K562 (cell line): ENCODE measurements at regions not wholly inside any gene's neighbourhood (a gene's known extent, or its start where the extent isn't known, plus 50 kb on each side); places are given as distances from the start of the nearest gene placed in this dataset.

ENCODE experiments used
- ATAC-seq: fragments of 200-7000 bp; cut with Tn5 transposase; 3 replicates; pipeline ENCODE4 v1.9.1; 2020; ENCODE audit warnings: moderate library complexity
- BruUV-seq: library from RNA; stranded (reverse); fragments of 400-500 nt; replicated peaks from 2 replicates; lab custom pipeline; 2021; lab: Mats Ljungman, UMichigan
- CTCF ChIA-PET: fragments of 300-600 bp; formaldehyde crosslinking; extraction: SDS; loops from one replicate; lab custom pipeline; 2021; ENCODE audit warnings: low intra/inter-chr PET ratio; lab: Yijun Ruan, JAX
- POLR2A ChIA-PET: fragments of 300-600, 350-650 bp; sonication (Branson Sonifier 250); formaldehyde crosslinking; extraction: SDS; loops from one replicate; lab custom pipeline; 2021; ENCODE audit warnings: antibody characterized with exemption, inconsistent platforms; lab: Yijun Ruan, JAX
- DNase-seq, 4 experiments: peaks; one replicate each; pipeline versions ENCODE4 v3.0.0 to v3.0.0-alpha.2; 2011 to 2018; ENCODE audit warnings: low spot score in 3 of 4, mixed read lengths in 3 of 4; ENCODE audit errors: extremely low read depth in 1 of 4
- FAIRE-seq: peaks from 2 replicates; lab custom pipeline; 2011; peaks lifted over from hg19 to GRCh38; lab: Jason Lieb, UNC
- H2AFZ ChIP-seq: 2 replicates; pipeline ENCODE4 v1.6.0; 2011; ENCODE audit warnings: low read depth, low read length, control low read depth, inconsistent platforms
- H3K27ac ChIP-seq: fragments of 200-600 bp; 3 replicates; pipeline ENCODE4 v1.8.0; 2011; ENCODE audit warnings: low read depth, mild to moderate bottlenecking, control low read depth, inconsistent platforms, low read length, moderate library complexity, mixed read lengths; ENCODE audit errors: extremely low read depth
- H3K27me3 ChIP-seq, 2 experiments: fragments of 300-600 bp in 1 of 2; 2 replicates in 1 of 2; 3 replicates in 1 of 2; pipeline versions ENCODE4 v1.6.0 to v1.8.0; 2011; ENCODE audit warnings: inconsistent platforms in 2 of 2, low read length in 2 of 2, mild to moderate bottlenecking in 1 of 2, mixed read lengths in 1 of 2, moderate library complexity in 1 of 2; ENCODE audit not compliant: control insufficient read depth in 2 of 2, insufficient read depth in 2 of 2
- H3K36me3 ChIP-seq: fragments of 300-600 bp; 3 replicates; pipeline ENCODE4 v1.8.0; 2011; ENCODE audit warnings: mild to moderate bottlenecking, low read length, inconsistent platforms; ENCODE audit not compliant: control insufficient read depth, insufficient read depth
- H3K4me1 ChIP-seq, 2 experiments: fragments of 200-600 bp in 1 of 2; replicated peaks in 1 of 2; 2 replicates in 1 of 2; 3 replicates in 1 of 2; pipeline versions ENCODE4 v1.5.1 to v1.8.0; 2011; ENCODE audit warnings: inconsistent platforms in 2 of 2, low read length in 2 of 2, mild to moderate bottlenecking in 1 of 2, mixed read lengths in 1 of 2, moderate library complexity in 1 of 2; ENCODE audit not compliant: control insufficient read depth in 2 of 2, insufficient read depth in 2 of 2
- H3K4me2 ChIP-seq: 2 replicates; pipeline ENCODE4 v1.6.1; 2011; ENCODE audit warnings: low read length, control low read depth, inconsistent platforms, mixed read lengths; ENCODE audit not compliant: insufficient read depth
- H3K4me3 ChIP-seq: fragments of 200-600 bp; sonication (generic), shearing (Covaris generic); 2 replicates; pipeline ENCODE4 v1.5.1; 2016; ENCODE audit warnings: control low read depth, inconsistent platforms
- H3K79me2 ChIP-seq: fragments of 200-600 bp; 3 replicates; pipeline ENCODE4 v1.8.0; 2011; ENCODE audit warnings: low read length, inconsistent platforms; ENCODE audit not compliant: control insufficient read depth, insufficient read depth
- H3K9ac ChIP-seq, 2 experiments: 2 replicates each; pipeline versions ENCODE4 v1.6.0 to v1.6.1; 2011; ENCODE audit warnings: low read depth in 2 of 2, low read length in 2 of 2, control low read depth in 1 of 2, inconsistent platforms in 1 of 2, mild to moderate bottlenecking in 1 of 2, mixed read lengths in 1 of 2; ENCODE audit not compliant: insufficient read depth in 1 of 2
- H3K9me1 ChIP-seq: one replicate; pipeline ENCODE4 v1.6.0; 2011; ENCODE audit warnings: inconsistent platforms, mild to moderate bottlenecking, low read length, moderate library complexity; ENCODE audit not compliant: control insufficient read depth, insufficient read depth
- H3K9me3 ChIP-seq: replicated peaks from 2 replicates; pipeline ENCODE4 v1.5.1; 2011; ENCODE audit warnings: low read depth, low read length, inconsistent platforms; ENCODE audit not compliant: control insufficient read depth, insufficient read depth
- H4K20me1 ChIP-seq: replicated peaks from 2 replicates; pipeline ENCODE4 v1.6.1; 2011; ENCODE audit warnings: low read length, inconsistent platforms, mixed read lengths; ENCODE audit not compliant: control insufficient read depth, insufficient read depth
- CEBPB ChIP-seq: fragments of 450-650 bp; IDR thresholded peaks from 2 replicates; pipeline ENCODE4 v1.6.1; 2016; ENCODE audit warnings: missing genetic modification characterization, missing compliant biosample characterization
- CEBPG ChIP-seq, 3 experiments: fragments of 200-800 bp in 1 of 3; sonication (Bioruptor generic) in 1 of 3; sonication (generic) in 1 of 3; formaldehyde crosslinking in 1 of 3; IDR thresholded peaks in 2 of 3; conservative IDR thresholded peaks in 1 of 3; 2 replicates each; pipeline versions ENCODE4 v1.6.1 to v1.8.0; 2016 to 2022; ENCODE audit warnings: missing compliant biosample characterization in 2 of 3, missing genetic modification characterization in 2 of 3, mild to moderate bottlenecking in 1 of 3, missing genetic modification reagents in 1 of 3
- DACH1 ChIP-seq: fragments of 450-650 bp; IDR thresholded peaks from 2 replicates; pipeline ENCODE4 v1.6.1; 2018; ENCODE audit not compliant: partially characterized antibody
- ZKSCAN8 ChIP-seq: fragments of 200-800 bp; sonication (Bioruptor generic); IDR thresholded peaks from 2 replicates; pipeline ENCODE4 v1.6.1; 2016; ENCODE audit warnings: missing genetic modification characterization, missing compliant biosample characterization
- ZNF696 ChIP-seq: fragments of 250-450 bp; sonication (Bioruptor Pico); conservative IDR thresholded peaks from 2 replicates; pipeline ENCODE4 v1.4.0; 2020; ENCODE audit warnings: mild to moderate bottlenecking, moderate library complexity
- WGBS: fragments of 100-300 bp; shearing (Covaris generic); methylation state at CpG from one replicate; pipeline ENCODE4 v1.1.6; 2016; ENCODE audit warnings: low coverage, mixed read lengths; ENCODE audit not compliant: insufficient coverage; ENCODE audit errors: missing lambda C conversion rate; 5-methylcytosine and 5-hydroxymethylcytosine counted together
- in situ Hi-C: fragments of 300-500 bp; cut with MboI; formaldehyde crosslinking; loops from 4 replicates; pipeline ENCODE4 v1.15.0; 2018; ENCODE audit warnings: inconsistent platforms, mixed read lengths
- intact Hi-C: fragments of 100-400 bp; cut with micrococcal nuclease; formaldehyde crosslinking; loops from 2 replicates; pipeline ENCODE4 v1.14.2; 2022
- TF ChIP-seq, protein P1 (sequence below): fragments of 250-450 bp; sonication (Bioruptor Pico); IDR thresholded peaks from 2 replicates; pipeline ENCODE4 v1.5.0; 2021; ENCODE audit warnings: mild to moderate bottlenecking, moderate library complexity

DNA sequence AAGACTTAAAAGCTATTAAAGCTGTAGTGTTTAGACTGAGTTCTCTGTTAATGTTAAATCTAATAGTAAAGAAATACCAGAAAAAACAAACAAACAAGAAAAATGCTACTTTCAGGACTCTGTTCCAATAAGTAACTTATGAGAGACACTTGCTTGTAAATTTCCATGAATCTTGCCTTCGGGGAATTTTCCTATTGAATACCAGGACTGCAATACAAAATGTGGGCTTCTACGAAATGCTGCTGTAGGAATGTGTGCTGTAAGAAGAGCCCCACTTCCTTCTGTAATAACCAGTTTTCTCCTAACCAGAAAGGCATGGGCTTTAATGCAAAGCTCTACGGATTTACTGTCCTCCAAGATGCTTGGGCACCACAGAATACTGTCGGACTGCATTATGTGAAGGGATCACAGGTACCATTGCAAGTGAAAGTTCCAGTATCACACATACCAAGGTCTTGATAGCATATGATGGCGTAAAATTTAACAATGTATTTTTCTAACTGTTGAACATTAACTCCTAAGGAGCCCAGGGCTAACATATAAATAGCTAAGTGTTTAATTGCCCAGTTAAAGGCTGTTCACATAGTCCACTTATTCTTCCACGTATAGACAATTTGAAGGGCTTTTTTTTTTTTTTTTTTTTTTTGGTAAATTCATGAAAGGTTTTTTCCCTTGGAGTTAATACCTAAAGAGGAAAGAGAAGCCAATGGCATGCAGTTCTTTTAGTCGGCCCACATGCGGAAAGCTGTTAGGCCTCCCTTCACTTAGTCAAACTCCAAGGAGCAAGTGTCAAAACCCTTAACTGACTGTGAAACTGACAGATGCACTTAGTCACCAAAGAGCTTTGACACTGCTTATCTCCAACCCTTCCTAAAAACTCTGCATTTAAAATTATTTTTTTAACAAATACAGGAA lies 564.0 kb upstream of the POU3F3 start (continued):
- TF ChIP-seq, protein P1, sequence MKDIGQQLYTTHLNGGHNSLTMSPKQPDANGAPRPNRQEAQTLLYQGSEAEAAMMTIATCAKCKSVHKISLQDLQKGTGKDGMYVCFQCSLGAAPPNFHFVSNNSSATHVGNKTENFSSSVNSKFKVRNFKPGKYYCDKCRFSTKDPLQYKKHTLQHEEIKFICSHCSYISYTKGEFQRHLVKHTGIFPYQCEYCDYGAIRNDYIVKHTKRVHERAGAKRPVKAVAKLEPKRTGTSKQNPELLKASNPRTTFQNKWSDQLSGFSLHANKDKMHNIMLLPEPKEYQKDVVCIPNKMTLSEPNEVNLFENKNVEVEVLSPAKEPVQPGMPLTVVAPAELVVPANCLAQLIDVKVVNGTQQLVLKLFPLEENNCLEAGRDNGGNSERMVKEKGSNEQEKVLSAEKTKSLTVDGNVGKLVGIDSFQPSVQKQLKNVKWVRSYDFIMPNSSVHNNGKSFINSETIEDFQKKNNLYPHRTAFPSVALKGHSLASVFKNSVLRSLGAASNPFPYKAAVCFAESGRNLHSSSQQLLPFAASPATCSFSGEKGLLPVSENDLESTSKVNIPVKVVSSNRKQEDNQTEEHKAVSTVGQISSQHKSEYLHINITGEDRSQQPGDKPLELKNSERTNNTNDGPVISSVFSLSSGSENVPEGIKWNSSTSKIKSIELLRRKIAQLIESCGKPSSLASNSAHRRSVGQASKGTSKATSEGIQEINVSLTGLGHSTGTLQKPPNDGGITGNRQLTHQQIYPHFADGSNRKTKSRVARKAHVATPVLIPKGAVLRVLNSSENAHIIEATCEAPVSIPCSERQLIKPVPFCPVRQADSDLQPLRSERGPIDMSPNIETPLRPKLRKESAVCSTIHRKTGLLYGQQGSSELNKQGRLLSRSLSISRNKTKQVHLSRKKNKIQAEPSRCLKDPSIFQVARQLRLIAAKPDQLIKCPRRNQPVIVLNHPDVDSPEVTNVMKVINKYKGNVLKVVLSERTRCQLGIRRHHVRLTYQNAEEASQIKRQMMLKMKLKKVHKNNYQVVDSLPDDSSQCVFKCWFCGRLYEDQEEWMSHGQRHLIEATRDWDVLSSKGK (CRISPR knock-in tag), result no peak
- TF ChIP-seq, all 486 proteins: peak for 0

DNA sequence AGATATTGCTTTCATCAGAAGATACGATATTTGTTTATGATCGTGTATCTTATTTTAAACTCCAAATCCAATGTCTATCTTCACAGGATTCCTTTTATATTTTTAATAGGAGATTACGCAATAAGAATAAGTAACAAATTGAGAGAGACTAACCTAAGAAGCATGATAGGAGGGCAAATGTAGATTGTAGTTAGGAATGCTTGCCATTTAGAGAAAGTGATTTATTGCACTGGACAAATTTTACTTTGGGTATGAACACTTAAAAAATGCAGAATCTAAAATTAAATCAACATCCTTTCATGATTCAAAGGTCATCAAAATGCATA lies 563.4 kb upstream of the POU3F3 start:
- no peak overlapping the region for H3K9ac ChIP-seq
- no peak overlapping the region for H2AFZ ChIP-seq
- H3K27me3 ChIP-seq, result no peaks in the 10 kb centered on the region
- intact Hi-C loops (no loop called here), in situ Hi-C loops (no loop called here)
- DNase-seq (no peak), FAIRE-seq (no peak), ATAC-seq (no peak)
- BruUV-seq, result no TSS peak
- H3K4me3 ChIP-seq, result no peak overlapping the region
- TF ChIP-seq ZNF696 (CRISPR knock-in tag) (no peak), CEBPB (tag) (peak; percentile 65), CEBPG (CRISPR knock-in tag; IDR thresholded peaks at IDR 0.05) (no peak), CEBPG (tag; conservative IDR thresholded peaks at IDR 0.05 in 1 of 2, IDR thresholded peaks at IDR 0.05 in 1 of 2) (peak; percentile 19 to 91; a peak in 2 of 4 replicates), DACH1 (no peak), ZKSCAN8 (CRISPR knock-in tag) (no peak)
- H3K9me1 ChIP-seq, result no peaks in the 10 kb centered on the region
- H3K79me2 ChIP-seq, result no peaks in the 10 kb centered on the region
- no peaks in the 10 kb centered on the region for H3K4me1 ChIP-seq
- H3K4me2 ChIP-seq, result no peak overlapping the region
- H4K20me1 ChIP-seq, result no peaks in the 10 kb centered on the region
- CTCF ChIA-PET, result no interaction called here
- H3K9me3 ChIP-seq, result no peaks in the 10 kb centered on the region
- H3K27ac ChIP-seq, result no peak overlapping the region
- WGBS, result 3% methylated on average over 3 of the region's 3 CpGs
- H3K36me3 ChIP-seq, result no peaks in the 10 kb centered on the region
- POLR2A ChIA-PET, result interaction anchor here (0.5 kb wide), 1 partner anchor 18 kb away, joined by 3 read pairs; no protein-coding TSS in a partner anchor
